ENCODE measurements at regions not wholly inside any gene's neighbourhood (a gene's known extent, or its start where the extent isn't known, plus 50 kb on each side); places are given as distances from the start of the nearest gene placed in this dataset.

DNA sequence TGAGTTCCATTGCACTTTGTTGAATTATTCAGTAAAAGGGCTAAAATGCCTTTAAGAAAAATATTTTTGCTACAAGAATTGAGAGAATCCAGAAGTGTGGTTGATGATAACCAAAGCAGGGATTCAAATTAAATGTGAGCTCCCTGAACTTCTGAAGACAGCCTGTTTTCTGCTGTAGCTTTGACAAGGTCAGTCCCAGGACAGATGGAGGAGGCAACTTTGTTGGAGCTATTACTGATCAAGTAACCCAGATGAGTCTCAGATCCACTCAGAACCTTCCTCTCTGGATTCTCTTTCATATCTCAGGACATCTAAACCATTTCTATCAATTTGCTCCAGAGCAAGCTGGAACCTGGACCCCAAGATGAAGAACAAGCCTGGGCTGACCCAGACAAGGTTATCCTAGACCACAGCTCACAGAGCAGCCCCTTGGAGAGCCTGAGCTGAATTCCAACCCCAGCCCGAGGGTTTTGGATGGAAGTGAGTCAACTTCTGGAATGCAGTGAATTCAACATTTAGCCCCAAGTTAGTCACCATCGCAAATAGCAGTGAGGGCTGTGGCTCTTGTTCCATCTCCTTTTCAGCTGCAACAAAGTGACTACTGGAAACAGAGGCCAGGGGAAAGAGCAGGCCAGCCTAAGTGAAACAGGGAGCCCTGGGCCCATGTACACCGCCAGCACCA is 137.8 kb upstream of the TSC22D1 start:
- Histone ChIP-seq H3K27ac (ENCODE audit: low read depth, low read length) (no peak overlapping the region), H2BK120ac (replicated peaks; ENCODE audit: low read depth, low read length) (no peak overlapping the region), H3K14ac (ENCODE audit: insufficient read length) (no peak overlapping the region), H3K18ac (ENCODE audit: extremely low read depth, low read length) (no peak overlapping the region), H4K8ac (ENCODE audit: extremely low read depth, insufficient read depth, low read length) (no peak overlapping the region), H3K9ac (replicated peaks in 1 of 4; ENCODE audit: extremely low read depth in 1 of 4, low read depth in 3 of 4, low read length in 3 of 4) (no peak overlapping the region), H4K5ac (ENCODE audit: insufficient read length, low read depth, low read length) (no peak overlapping the region), H3K23ac (ENCODE audit: insufficient read length) (no peak overlapping the region), H3K27me3 (replicated peaks in 1 of 4; ENCODE audit: control insufficient read depth in 3 of 4, extremely low read depth in 1 of 4, insufficient read depth in 3 of 4, low read length in 3 of 4) (no peaks in the 10 kb centered on the region), H3K4me2 (ENCODE audit: insufficient read depth in 1 of 2, low read depth in 2 of 2, low read length in 2 of 2) (no peak overlapping the region), H3K4me3 (ENCODE audit: extremely low read depth in 1 of 4, insufficient read depth in 2 of 4, low read depth in 3 of 4, low read length in 4 of 4) (no peak overlapping the region), H3K79me2 (ENCODE audit: control insufficient read depth in 1 of 2, insufficient read depth in 2 of 2, low read length in 2 of 2) (no peaks in the 10 kb centered on the region), H2BK5ac (ENCODE audit: low read depth, low read length) (no peak overlapping the region), H3K4ac (replicated peaks; ENCODE audit: insufficient read length, low read depth, low read length) (no peak overlapping the region), H2BK12ac (ENCODE audit: low read depth, low read length) (no peak overlapping the region), H3K36me3 (ENCODE audit: control insufficient read depth in 2 of 4, insufficient read depth in 4 of 4, low read length in 3 of 4) (no peaks in the 10 kb centered on the region), H3K56ac (replicated peaks; ENCODE audit: insufficient read length, low read depth, low read length) (no peak overlapping the region), H3K79me1 (ENCODE audit: low read depth, low read length) (no peaks in the 10 kb centered on the region), H3K9me3 (ENCODE audit: insufficient read depth in 2 of 2, low read depth in 1 of 2, low read length in 1 of 2) (no peaks in the 10 kb centered on the region), H2BK20ac (ENCODE audit: low read length) (no peak overlapping the region), H4K91ac (replicated peaks; ENCODE audit: insufficient read length, low read length) (no peak overlapping the region), H4K20me1 (replicated peaks in 1 of 2; ENCODE audit: control insufficient read depth in 1 of 2, insufficient read depth in 2 of 2, low read length in 2 of 2) (no peaks in the 10 kb centered on the region), H2BK15ac (ENCODE audit: low read length) (no peak overlapping the region), H3K23me2 (ENCODE audit: low read depth, low read length) (no peaks in the 10 kb centered on the region), H2AK5ac (ENCODE audit: low read depth, low read length) (no peak overlapping the region), H2AFZ (ENCODE audit: low read length) (peak overlapping the region; percentile 70; the same call in 1 of the 2 replicates), H3K4me1 (replicated peaks in 1 of 4; ENCODE audit: control insufficient read depth in 3 of 4, insufficient read depth in 4 of 4, low read length in 3 of 4) (no peaks in the 10 kb centered on the region)
- POLR2A ChIA-PET (ENCODE audit: partially characterized antibody) = interaction anchor here (0.5 to 1.2 kb wide), 3 partner anchors 13 to 1866 kb away, joined by 3 to 4 read pairs (median 3); partner anchors contain the start of gene TSC22D1
- DNase-seq (ENCODE audit: low read depth in 1 of 2, low spot score in 2 of 2) = peak in 1 of 2 experiments; percentile 31
- TF ChIP-seq, protein P1, sequence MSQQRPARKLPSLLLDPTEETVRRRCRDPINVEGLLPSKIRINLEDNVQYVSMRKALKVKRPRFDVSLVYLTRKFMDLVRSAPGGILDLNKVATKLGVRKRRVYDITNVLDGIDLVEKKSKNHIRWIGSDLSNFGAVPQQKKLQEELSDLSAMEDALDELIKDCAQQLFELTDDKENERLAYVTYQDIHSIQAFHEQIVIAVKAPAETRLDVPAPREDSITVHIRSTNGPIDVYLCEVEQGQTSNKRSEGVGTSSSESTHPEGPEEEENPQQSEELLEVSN (IDR thresholded peaks at IDR 0.05) = no peak
- 0 out of 2 replicates have a peak, but pooled peaks have one; percentile 24 for TF ChIP-seq JUND (IDR thresholded peaks at IDR 0.05; ENCODE audit: low read length)
- CTCF ChIA-PET (ENCODE audit: partially characterized antibody) = interaction anchor here (0.9 to 1.8 kb wide), 5 partner anchors 12 to 231 kb away, joined by 3 to 9 read pairs (median 4); no protein-coding TSS in a partner anchor
- WGBS, 2 experiments (ENCODE audit: extremely low coverage in 1 of 2, insufficient coverage in 1 of 2, insufficient read length in 1 of 2, insufficient replicate concordance in 2 of 2, low coverage in 1 of 2, low lambda C conversion rate in 2 of 2, missing lambda C conversion rate in 1 of 2) = 85% methylated on average over 3 of the region's 3 CpGs; no CpG with 5 or more reads in 1 of the 2 experiments
- no peak for FAIRE-seq
